ENCODE measurements at regions not wholly inside any gene's neighbourhood (a gene's known extent, or its start where the extent isn't known, plus 50 kb on each side); places are given as distances from the start of the nearest gene placed in this dataset.

DNA sequence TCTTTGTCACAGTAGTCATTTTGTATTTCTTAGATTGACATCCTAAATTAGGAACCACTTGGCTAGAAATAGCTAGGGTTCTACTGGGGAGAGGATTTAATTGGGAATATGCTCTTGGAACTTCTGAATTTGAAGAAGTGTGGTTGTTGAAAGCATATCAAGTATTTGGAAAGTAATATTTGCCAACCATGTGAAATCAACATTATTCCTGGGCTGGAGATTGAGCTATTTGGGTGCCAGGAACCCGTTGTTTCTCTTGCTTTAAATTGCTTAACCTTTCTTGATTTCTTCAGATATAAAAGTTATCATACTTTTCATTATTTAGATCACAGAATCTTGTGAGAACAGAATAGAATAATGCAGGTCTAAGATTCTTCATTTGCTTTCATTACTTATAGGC lies 178.4 kb upstream of the ELL2 start:
- in situ Hi-C loops (cut with MboI; ENCODE audit: low pct_ligation_motif_present in 1 of 4, low pct_unique_long_range_greater_than_20kb in 1 of 4, low sequenced_read_pairs in 3 of 4) = no loop called here
- H3K27ac ChIP-seq = no peak overlapping the region

DNA sequence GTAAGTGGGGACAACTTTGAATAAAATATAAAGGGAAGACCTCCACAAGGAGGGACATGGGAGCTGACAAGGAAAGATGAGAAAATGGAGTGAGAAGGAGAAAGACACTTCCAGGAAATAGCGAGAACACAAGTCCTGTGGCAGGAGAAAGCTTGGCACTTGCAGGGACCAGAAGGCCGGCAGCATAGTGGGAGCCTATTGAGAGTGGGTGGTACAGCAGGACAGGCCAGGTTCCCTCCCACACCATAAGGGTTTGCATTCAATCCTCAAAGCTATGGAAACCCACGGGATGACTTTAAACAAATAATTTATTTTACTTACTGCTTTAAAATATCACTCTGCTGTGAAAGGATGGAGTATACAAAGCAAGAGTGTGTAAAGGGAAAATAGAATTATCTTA lies 173.2 kb upstream of the ELL2 start:
- no peak overlapping the region for H3K27ac ChIP-seq
- WGBS, 2 donors (ENCODE audit: low coverage in 1 of 2) = 82% methylated on average over 3 of the region's 3 CpGs
- TF ChIP-seq EP300 (IDR thresholded peaks at IDR 0.05; ENCODE audit: low read depth) (no peak), POLR2A (IDR thresholded peaks at IDR 0.05) (no peak), POLR2AphosphoS5 (IDR thresholded peaks at IDR 0.05) (no peak)
- TF ChIP-seq, protein P1, sequence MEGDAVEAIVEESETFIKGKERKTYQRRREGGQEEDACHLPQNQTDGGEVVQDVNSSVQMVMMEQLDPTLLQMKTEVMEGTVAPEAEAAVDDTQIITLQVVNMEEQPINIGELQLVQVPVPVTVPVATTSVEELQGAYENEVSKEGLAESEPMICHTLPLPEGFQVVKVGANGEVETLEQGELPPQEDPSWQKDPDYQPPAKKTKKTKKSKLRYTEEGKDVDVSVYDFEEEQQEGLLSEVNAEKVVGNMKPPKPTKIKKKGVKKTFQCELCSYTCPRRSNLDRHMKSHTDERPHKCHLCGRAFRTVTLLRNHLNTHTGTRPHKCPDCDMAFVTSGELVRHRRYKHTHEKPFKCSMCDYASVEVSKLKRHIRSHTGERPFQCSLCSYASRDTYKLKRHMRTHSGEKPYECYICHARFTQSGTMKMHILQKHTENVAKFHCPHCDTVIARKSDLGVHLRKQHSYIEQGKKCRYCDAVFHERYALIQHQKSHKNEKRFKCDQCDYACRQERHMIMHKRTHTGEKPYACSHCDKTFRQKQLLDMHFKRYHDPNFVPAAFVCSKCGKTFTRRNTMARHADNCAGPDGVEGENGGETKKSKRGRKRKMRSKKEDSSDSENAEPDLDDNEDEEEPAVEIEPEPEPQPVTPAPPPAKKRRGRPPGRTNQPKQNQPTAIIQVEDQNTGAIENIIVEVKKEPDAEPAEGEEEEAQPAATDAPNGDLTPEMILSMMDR (IDR thresholded peaks at IDR 0.05) = no peak
- H3K4me1 ChIP-seq = no peaks in the 10 kb centered on the region
- intact Hi-C loops (cut with DNase I; ENCODE audit: low total_unique reads) = no loop called here
- no peaks in the 10 kb centered on the region for H3K27me3 ChIP-seq
- H3K36me3 ChIP-seq = no peaks in the 10 kb centered on the region
- no peak for DNase-seq
- H3K9me3 ChIP-seq = no peaks in the 10 kb centered on the region
- H3K4me3 ChIP-seq = no peak overlapping the region
- in situ Hi-C loops (cut with MboI; ENCODE audit: low pct_ligation_motif_present in 1 of 4, low pct_unique_long_range_greater_than_20kb in 1 of 4, low sequenced_read_pairs in 3 of 4) = no loop called here

More for the DNA sequence above, 178.4 kb upstream of the ELL2 start:
- DNase-seq = no peak
- intact Hi-C loops (cut with DNase I; ENCODE audit: low total_unique reads) = no loop called here
- WGBS, 2 donors (ENCODE audit: low coverage in 1 of 2) = 86 to 88% methylated on average over 1 of the region's 1 CpG
- H3K27me3 ChIP-seq = no peaks in the 10 kb centered on the region
- H3K9me3 ChIP-seq = no peaks in the 10 kb centered on the region
- no peaks in the 10 kb centered on the region for H3K36me3 ChIP-seq
- peaks cover 0 to 27% (median 17%) of the 10 kb centered on the region in 4 donors for H3K4me1 ChIP-seq
- no peak for TF ChIP-seq POLR2AphosphoS5 (IDR thresholded peaks at IDR 0.05)
- TF ChIP-seq, protein P1 (IDR thresholded peaks at IDR 0.05) = no peak
- TF ChIP-seq EP300 (IDR thresholded peaks at IDR 0.05; ENCODE audit: low read depth) = no peak
- TF ChIP-seq POLR2A (IDR thresholded peaks at IDR 0.05) = no peak
- no peak overlapping the region for H3K4me3 ChIP-seq

DNA sequence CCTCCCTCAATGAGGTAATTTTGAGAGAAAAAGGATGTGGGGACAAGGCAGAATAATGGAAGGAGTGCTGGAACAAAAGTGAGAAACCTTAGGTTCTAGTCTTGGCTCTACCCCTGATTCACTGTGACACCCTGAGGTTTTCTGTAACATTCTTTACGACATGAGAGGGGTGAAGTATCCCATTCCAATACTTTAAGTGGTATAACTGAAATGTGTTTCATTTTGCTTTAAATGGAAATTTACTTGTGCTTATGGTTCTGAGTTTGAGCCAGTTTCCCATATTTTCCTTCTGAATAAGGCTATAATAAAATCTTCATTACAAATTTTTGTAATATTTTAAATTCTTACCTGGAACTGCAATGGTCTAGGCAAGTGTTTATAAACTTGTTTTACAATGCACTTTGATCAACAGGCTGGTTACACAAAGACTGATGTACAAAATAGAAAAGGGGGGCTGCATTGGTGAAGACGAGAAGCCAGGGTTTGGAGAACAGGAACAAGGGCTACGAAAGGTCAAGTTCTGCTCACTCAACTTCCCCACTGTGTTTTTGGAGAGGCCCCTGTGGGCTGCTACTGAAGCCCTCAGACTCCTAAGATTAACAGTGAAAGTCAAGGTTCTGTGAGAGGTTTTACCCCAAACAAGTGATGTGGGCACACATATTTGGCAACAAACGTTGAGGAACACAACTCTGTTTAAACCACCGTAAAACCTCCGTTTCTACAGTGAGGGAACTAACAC lies 171.9 kb upstream of the ELL2 start:
- in situ Hi-C loops (cut with MboI; ENCODE audit: low pct_ligation_motif_present in 1 of 4, low pct_unique_long_range_greater_than_20kb in 1 of 4, low sequenced_read_pairs in 3 of 4) = no loop called here
- DNase-seq = no peak
- Histone ChIP-seq H3K4me1 (no peaks in the 10 kb centered on the region), H3K36me3 (no peaks in the 10 kb centered on the region), H3K27ac (no peak overlapping the region), H3K27me3 (no peaks in the 10 kb centered on the region), H3K9me3 (no peaks in the 10 kb centered on the region), H3K4me3 (no peak overlapping the region)
- intact Hi-C loops (cut with DNase I; ENCODE audit: low total_unique reads) = no loop called here
- TF ChIP-seq, protein P1 (IDR thresholded peaks at IDR 0.05) = no peak
- TF ChIP-seq EP300 (IDR thresholded peaks at IDR 0.05; ENCODE audit: low read depth) (no peak), POLR2A (IDR thresholded peaks at IDR 0.05) (no peak), POLR2AphosphoS5 (IDR thresholded peaks at IDR 0.05) (no peak)
- WGBS, 2 donors (ENCODE audit: low coverage in 1 of 2) = 69 to 75% methylated on average over 2 to 6 of the region's 6 CpGs

DNA sequence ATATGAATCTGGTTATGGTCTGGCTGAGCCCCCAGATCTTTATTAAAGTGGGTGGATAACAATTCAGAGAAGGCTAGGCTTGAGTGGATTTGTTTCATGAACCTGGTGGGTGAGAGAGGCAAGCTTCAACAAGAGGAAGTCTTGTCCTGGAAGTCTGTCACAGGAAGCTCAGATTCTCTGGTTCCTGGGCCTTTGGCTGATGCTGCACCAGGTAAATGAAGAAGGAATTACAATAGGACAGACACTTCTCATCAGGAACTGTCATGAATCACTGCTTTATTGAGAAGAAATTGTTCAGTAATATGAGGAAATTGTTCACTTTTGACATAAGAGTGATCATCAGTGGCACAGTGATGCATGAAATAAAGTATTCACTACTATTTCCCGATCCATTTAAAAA lies 167.6 kb upstream of the ELL2 start:
- H3K9me3 ChIP-seq = no peaks in the 10 kb centered on the region
- H3K4me3 ChIP-seq = no peak overlapping the region
- H3K36me3 ChIP-seq = no peaks in the 10 kb centered on the region
- H3K4me1 ChIP-seq = peaks cover 0 to 16% (median 12%) of the 10 kb centered on the region in 4 donors
- TF ChIP-seq POLR2AphosphoS5 (IDR thresholded peaks at IDR 0.05) = no peak
- TF ChIP-seq POLR2A (IDR thresholded peaks at IDR 0.05) = no peak
- TF ChIP-seq EP300 (IDR thresholded peaks at IDR 0.05; ENCODE audit: low read depth) = no peak
- TF ChIP-seq, protein P1 (IDR thresholded peaks at IDR 0.05) = no peak
- intact Hi-C loops (cut with DNase I; ENCODE audit: low total_unique reads) (no loop called here), in situ Hi-C loops (cut with MboI; ENCODE audit: low pct_ligation_motif_present in 1 of 4, low pct_unique_long_range_greater_than_20kb in 1 of 4, low sequenced_read_pairs in 3 of 4) (no loop called here)
- H3K27ac ChIP-seq = no peak overlapping the region
- WGBS, 2 donors (ENCODE audit: low coverage in 1 of 2) = 93 to 94% methylated on average over 1 of the region's 1 CpG
- H3K27me3 ChIP-seq = no peaks in the 10 kb centered on the region
- no peak for DNase-seq
